ENCODE measurements at regions not wholly inside any gene's neighbourhood (a gene's known extent, or its start where the extent isn't known, plus 50 kb on each side); places are given as distances from the start of the nearest gene placed in this dataset.

GRCh38 chr6:50278663-50279062 is 228.9 kb upstream of the DEFB112 start:
- ChIA-PET CTCF (no interaction called here), POLR2A (no interaction called here)
- TF ChIP-seq CTCF (IDR thresholded peaks at IDR 0.05; ENCODE audit: insufficient read depth, low read length, missing control alignments) = no peak
- no peak for DNase-seq (ENCODE audit: low read depth, low spot score)
- no peak overlapping the region for H3K4me3 ChIP-seq (ENCODE audit: low read depth, low read length)

- no peak for DNase-seq (ENCODE audit: low read depth, low spot score)
- no peak overlapping the region for H3K4me3 ChIP-seq (ENCODE audit: low read depth, low read length)
- CTCF ChIA-PET = no interaction called here
- no peak for TF ChIP-seq CTCF (IDR thresholded peaks at IDR 0.05; ENCODE audit: insufficient read depth, low read length, missing control alignments)
- POLR2A ChIA-PET = no interaction called here
Observed at GRCh38 chr6:50285735-50286134, 236.0 kb upstream of the DEFB112 start.

GRCh38 chr6:50288241-50288640 is 238.5 kb upstream of the DEFB112 start:
- TF ChIP-seq CTCF (IDR thresholded peaks at IDR 0.05; ENCODE audit: insufficient read depth, low read length, missing control alignments) = no peak
- H3K4me3 ChIP-seq (ENCODE audit: low read depth, low read length) = no peak overlapping the region
- CTCF ChIA-PET = no interaction called here
- POLR2A ChIA-PET = no interaction called here
- DNase-seq (ENCODE audit: low read depth, low spot score) = no peak

- H3K4me3 ChIP-seq (ENCODE audit: low read depth, low read length) = no peak overlapping the region
- ChIA-PET CTCF (no interaction called here), POLR2A (no interaction called here)
- TF ChIP-seq CTCF (IDR thresholded peaks at IDR 0.05; ENCODE audit: insufficient read depth, low read length, missing control alignments) = no peak
- no peak for DNase-seq (ENCODE audit: low read depth, low spot score)
Observed at GRCh38 chr6:50288881-50289280, 239.2 kb upstream of the DEFB112 start.

GRCh38 chr6:50289366-50289765 is 239.6 kb upstream of the DEFB112 start:
- POLR2A ChIA-PET = no interaction called here

GRCh38 chr6:50301307-50301706 is 251.6 kb upstream of the DEFB112 start:
- ChIA-PET CTCF (no interaction called here), POLR2A (no interaction called here)
- no peak for TF ChIP-seq CTCF (IDR thresholded peaks at IDR 0.05; ENCODE audit: insufficient read depth, low read length, missing control alignments)
- H3K4me3 ChIP-seq (ENCODE audit: low read depth, low read length) = no peak overlapping the region
- no peak for DNase-seq (ENCODE audit: low read depth, low spot score)

More at GRCh38 chr6:50289366-50289765, 239.6 kb upstream of the DEFB112 start:
- TF ChIP-seq CTCF (IDR thresholded peaks at IDR 0.05; ENCODE audit: insufficient read depth, low read length, missing control alignments) = no peak
- CTCF ChIA-PET = no interaction called here
- H3K4me3 ChIP-seq (ENCODE audit: low read depth, low read length) = no peak overlapping the region
- no peak for DNase-seq (ENCODE audit: low read depth, low spot score)
